Osteoblast (primary cell): ENCODE measurements at regions not wholly inside any gene's neighbourhood (a gene's known extent, or its start where the extent isn't known, plus 50 kb on each side); places are given as distances from the start of the nearest gene placed in this dataset.
"Not testable (repeated sequence)": the region's sequence is repeated elsewhere in the genome, so short reads cannot be mapped to it uniquely, and the experiment has no call there.

Experiments used
- DNase-seq: peaks from one replicate; pipeline ENCODE4 v3.0.0; 2011; ENCODE audit warnings: low spot score, mixed read lengths; ENCODE audit not compliant: insufficient read length; ENCODE audit errors: missing footprints
- H2AFZ ChIP-seq: 2 replicates; pipeline ENCODE4 v1.6.0; 2011; ENCODE audit warnings: mild to moderate bottlenecking, low read length
- H3K27ac ChIP-seq: 2 replicates; pipeline ENCODE4 v1.5.1; 2011; ENCODE audit warnings: mild to moderate bottlenecking, low read depth, low read length, moderate library complexity
- H3K27me3 ChIP-seq: 2 replicates; pipeline ENCODE4 v1.6.0; 2012; ENCODE audit warnings: mild to moderate bottlenecking, control low read depth, inconsistent platforms, low read length, moderate library complexity; ENCODE audit not compliant: insufficient read depth
- H3K36me3 ChIP-seq: 2 replicates; pipeline ENCODE4 v1.5.1; 2011; ENCODE audit warnings: mild to moderate bottlenecking, low read length, control low read depth, moderate library complexity; ENCODE audit not compliant: insufficient read depth
- H3K4me1 ChIP-seq: 2 replicates; pipeline ENCODE4 v1.5.1; 2011; ENCODE audit warnings: mild to moderate bottlenecking, low read length, control low read depth, moderate library complexity; ENCODE audit not compliant: insufficient read depth
- H3K4me2 ChIP-seq: 2 replicates; pipeline ENCODE4 v1.6.0; 2011; ENCODE audit warnings: mild to moderate bottlenecking, low read length; ENCODE audit not compliant: insufficient read depth
- H3K4me3 ChIP-seq: fragments of 200-600 bp; sonication (generic); 3 replicates; pipeline ENCODE4 v1.5.1; 2012; ENCODE audit warnings: mild to moderate bottlenecking, low read length, inconsistent platforms; ENCODE audit not compliant: insufficient read depth
- H3K79me2 ChIP-seq: 2 replicates; pipeline ENCODE4 v1.6.0; 2012; ENCODE audit warnings: mild to moderate bottlenecking, low read length, control low read depth, inconsistent platforms; ENCODE audit not compliant: insufficient read depth
- H3K9me3 ChIP-seq: 2 replicates; pipeline ENCODE4 v1.5.1; 2011; ENCODE audit warnings: low read depth, low read length, control low read depth
- H4K20me1 ChIP-seq: 2 replicates; pipeline ENCODE4 v1.6.0; 2012; ENCODE audit warnings: mild to moderate bottlenecking, low read length, control low read depth; ENCODE audit not compliant: insufficient read depth
- CTCF ChIP-seq: IDR thresholded peaks from 2 replicates; pipeline ENCODE4 v1.5.1; 2011; ENCODE audit warnings: mild to moderate bottlenecking, low read depth, low read length, moderate library complexity; ENCODE audit errors: extremely low read depth

DNA sequence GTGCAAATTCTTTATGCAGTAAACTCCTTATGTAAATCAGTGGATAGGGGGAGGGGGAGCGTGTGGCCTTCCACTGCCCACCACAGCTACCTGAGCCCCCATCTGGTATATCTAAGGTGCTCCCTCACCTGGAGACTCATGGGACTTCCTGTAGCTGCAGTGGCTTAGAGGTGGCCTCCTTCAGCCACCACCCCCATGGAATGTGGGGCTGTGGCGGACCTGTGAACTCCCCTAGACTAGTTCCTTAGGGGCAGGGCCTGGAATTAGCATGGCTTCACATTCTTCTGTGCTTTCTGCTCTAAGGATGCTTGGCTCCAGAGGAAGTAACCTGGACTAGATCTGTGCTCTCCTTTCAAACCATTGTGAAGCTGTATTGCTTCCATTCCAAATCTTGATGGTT, 550.5 kb upstream of the COBL start:
- no peaks in the 10 kb centered on the region for H3K36me3 ChIP-seq
- no peak for TF ChIP-seq CTCF
- H3K27ac ChIP-seq: no peak overlapping the region
- H2AFZ ChIP-seq: no peak overlapping the region
- peaks cover 2% of the 10 kb centered on the region for H3K9me3 ChIP-seq
- no peak overlapping the region for H3K4me3 ChIP-seq
- H3K27me3 ChIP-seq: no peaks in the 10 kb centered on the region
- no peaks in the 10 kb centered on the region for H4K20me1 ChIP-seq
- DNase-seq: no peak
- no peaks in the 10 kb centered on the region for H3K79me2 ChIP-seq
- H3K4me2 ChIP-seq: no peak overlapping the region
- H3K4me1 ChIP-seq: no peaks in the 10 kb centered on the region

DNA sequence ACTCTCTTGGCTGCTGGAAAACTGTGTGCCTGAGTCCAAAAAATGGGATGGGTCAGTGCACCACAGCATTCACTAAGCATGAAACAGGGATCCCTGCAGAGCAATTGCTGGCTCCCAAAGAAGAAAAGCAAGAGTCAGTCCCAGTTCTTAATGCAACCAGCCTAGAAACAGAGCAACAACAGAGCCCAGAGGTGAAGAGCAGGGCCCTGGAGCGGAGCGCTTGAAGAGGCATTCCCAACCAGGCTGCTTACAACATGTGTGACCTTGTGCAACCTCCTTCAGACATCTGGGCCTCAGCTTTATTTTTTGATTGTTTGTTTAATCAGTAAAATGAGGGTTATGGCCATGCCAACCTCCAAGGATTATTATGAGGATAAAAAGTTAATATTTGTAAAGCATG, 543.7 kb upstream of the COBL start:
- H3K4me2 ChIP-seq: no peak overlapping the region
- DNase-seq: no peak
- H3K27ac ChIP-seq: no peak overlapping the region
- H3K36me3 ChIP-seq: no peaks in the 10 kb centered on the region
- no peak overlapping the region for H2AFZ ChIP-seq
- H4K20me1 ChIP-seq: no peaks in the 10 kb centered on the region
- TF ChIP-seq CTCF: no peak
- H3K4me1 ChIP-seq: no peaks in the 10 kb centered on the region
- H3K27me3 ChIP-seq: no peaks in the 10 kb centered on the region
- H3K9me3 ChIP-seq: peaks cover 6% of the 10 kb centered on the region
- H3K4me3 ChIP-seq: no peak overlapping the region
- no peaks in the 10 kb centered on the region for H3K79me2 ChIP-seq

DNA sequence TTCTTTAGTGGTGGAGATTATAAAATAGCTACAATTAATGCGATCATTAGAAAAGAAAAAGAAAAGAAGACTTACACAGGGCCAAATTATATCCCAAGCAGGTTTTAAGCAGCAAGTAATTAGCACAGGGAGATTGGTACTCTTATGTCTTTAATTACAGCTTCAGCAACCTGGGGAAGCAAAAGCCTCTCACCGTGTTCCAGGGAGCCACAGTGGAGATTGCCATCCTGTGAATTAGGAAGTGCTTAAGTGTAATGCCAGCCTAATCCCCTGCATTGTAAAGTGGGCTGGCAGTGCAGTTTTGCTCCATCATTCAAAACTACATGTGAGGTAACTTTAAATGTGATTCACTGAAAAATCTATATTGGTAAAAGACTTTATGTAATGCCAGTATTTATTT, 533.5 kb upstream of the COBL start:
- Histone ChIP-seq H3K79me2 (no peaks in the 10 kb centered on the region), H3K36me3 (no peaks in the 10 kb centered on the region), H3K4me2 (no peak overlapping the region), H3K4me3 (no peak overlapping the region), H3K27me3 (no peaks in the 10 kb centered on the region), H3K4me1 (no peaks in the 10 kb centered on the region), H3K9me3 (peaks cover 8% of the 10 kb centered on the region), H4K20me1 (no peaks in the 10 kb centered on the region), H2AFZ (no peak overlapping the region), H3K27ac (no peak overlapping the region)
- TF ChIP-seq CTCF: no peak
- no peak for DNase-seq

DNA sequence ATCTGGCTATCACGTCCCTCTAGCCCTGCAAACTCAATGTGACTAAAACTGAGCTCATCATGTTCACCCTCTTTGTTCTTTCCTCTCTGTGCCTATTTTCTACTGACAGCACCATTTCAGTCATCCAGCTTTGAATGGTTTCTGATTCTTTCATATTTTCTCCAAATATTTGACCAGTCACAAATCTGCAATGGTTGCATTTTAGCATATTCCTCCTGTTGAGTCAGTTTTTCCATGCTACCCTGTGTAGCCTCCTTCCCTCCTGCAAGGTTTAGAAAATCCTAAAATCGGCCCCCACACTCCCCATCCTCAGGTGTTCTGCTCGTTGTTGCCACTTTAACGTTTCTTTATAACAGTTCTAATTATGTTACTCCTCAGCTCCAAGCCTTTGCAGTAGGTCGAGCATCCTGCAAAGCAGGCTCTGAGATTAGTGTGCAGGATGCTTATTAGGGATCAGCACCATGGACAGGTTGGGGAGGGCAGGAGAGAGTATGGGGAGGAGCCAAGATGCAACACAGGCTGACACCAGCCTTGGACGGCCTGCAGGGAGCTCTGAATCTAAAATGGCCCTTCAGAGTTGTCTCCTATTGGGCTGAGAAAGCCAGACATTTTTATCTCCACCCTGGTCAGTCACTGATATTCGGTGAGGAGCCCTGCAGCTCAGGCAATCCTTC, 531.0 kb upstream of the COBL start:
- no peaks in the 10 kb centered on the region for H4K20me1 ChIP-seq
- no peaks in the 10 kb centered on the region for H3K79me2 ChIP-seq
- no peak overlapping the region for H3K4me3 ChIP-seq
- peaks cover 6% of the 10 kb centered on the region for H3K9me3 ChIP-seq
- no peak for DNase-seq
- H2AFZ ChIP-seq: no peak overlapping the region
- H3K4me2 ChIP-seq: no peak overlapping the region
- H3K36me3 ChIP-seq: no peaks in the 10 kb centered on the region
- no peak for TF ChIP-seq CTCF
- no peak overlapping the region for H3K27ac ChIP-seq
- no peaks in the 10 kb centered on the region for H3K27me3 ChIP-seq
- H3K4me1 ChIP-seq: no peaks in the 10 kb centered on the region

- H3K4me1 ChIP-seq, H2AFZ ChIP-seq, H3K79me2 ChIP-seq, H3K4me2 ChIP-seq, H3K4me3 ChIP-seq, H3K27ac ChIP-seq, DNase-seq, H3K27me3 ChIP-seq, H3K36me3 ChIP-seq, H4K20me1 ChIP-seq, H3K9me3 ChIP-seq: not testable (repeated sequence)
Observed at GRCh38 chr7:51839130-51839529, 522.5 kb upstream of the COBL start.
